ENCODE measurements at regions not wholly inside any gene's neighbourhood (a gene's known extent, or its start where the extent isn't known, plus 50 kb on each side); places are given as distances from the start of the nearest gene placed in this dataset.

GRCh38 chr4:165766976-165767375, 106.1 kb upstream of the TLL1 start:
- FAIRE-seq (no peak), DNase-seq (ENCODE audit: low spot score) (no peak)

GRCh38 chr4:165767671-165768070, 105.4 kb upstream of the TLL1 start:
- no peak for FAIRE-seq
- DNase-seq (ENCODE audit: low spot score), result no peak

- FAIRE-seq (no peak), DNase-seq (ENCODE audit: low spot score) (no peak)
These were observed 104.8 kb upstream of the TLL1 start for GRCh38 chr4:165768281-165768680.

DNA sequence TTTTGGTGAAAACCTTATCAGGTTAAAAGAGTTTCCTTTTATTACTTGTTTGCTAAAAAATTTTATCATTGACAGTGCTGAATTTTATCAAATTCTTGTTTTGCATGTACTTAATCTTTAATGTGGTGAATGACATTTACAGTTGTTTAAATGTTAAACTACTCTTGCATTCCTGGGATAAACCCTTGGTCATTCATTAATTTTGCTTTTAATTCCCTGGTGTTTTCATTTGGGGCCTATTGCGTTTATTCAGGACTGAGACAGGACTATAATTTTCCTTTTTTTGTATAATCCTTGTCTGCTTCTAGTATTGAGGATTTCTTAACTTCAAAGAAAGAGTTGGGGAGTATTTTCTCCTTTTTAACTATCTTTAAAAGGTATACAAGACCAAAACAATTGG, 98.7 kb upstream of the TLL1 start:
- no peak for FAIRE-seq
- no peak for DNase-seq (ENCODE audit: low spot score)

GRCh38 chr4:165779950-165780670, 92.9 kb upstream of the TLL1 start:
- FAIRE-seq, result no peak
- DNase-seq (ENCODE audit: low spot score), result no peak

DNA sequence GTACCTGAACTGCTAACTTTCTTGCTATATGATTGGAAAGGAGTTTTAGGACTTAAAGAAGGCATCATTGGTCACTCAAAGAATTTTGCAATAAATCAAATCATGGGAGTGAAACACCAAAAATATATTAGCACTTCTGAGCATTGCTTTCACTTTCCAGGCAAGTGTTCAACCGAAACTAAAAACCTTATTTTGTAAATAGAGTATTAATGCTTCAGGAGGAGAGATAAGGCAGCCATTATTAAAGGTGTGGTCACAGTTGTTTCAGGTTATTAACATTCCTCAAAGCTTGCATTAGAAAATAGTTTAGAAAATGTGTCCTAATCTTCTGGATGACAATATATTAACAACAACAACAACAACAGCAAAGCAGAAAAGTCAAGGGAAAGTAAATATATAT, 92.3 kb upstream of the TLL1 start:
- DNase-seq (ENCODE audit: low spot score), result no peak
- no peak for FAIRE-seq

DNA sequence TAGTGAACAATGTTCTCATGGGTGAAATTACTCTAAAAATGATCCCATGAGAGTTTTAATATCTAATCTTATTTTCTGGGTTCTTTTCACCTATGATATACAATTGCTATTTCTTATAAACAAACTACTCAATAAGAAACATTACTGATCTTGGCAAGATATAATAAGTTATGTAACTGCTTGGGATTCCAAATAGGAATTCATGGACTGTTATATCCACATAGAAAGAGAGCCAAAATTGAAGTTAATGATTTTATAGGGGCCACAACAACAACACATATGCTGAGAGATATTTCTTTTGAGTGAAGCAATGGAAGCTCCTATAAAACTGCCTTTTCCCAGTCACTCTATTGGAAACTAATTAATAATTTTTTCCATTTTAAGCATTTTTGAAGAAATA, 90.4 kb upstream of the TLL1 start:
- FAIRE-seq, result no peak
- no peak for DNase-seq (ENCODE audit: low spot score)

DNA sequence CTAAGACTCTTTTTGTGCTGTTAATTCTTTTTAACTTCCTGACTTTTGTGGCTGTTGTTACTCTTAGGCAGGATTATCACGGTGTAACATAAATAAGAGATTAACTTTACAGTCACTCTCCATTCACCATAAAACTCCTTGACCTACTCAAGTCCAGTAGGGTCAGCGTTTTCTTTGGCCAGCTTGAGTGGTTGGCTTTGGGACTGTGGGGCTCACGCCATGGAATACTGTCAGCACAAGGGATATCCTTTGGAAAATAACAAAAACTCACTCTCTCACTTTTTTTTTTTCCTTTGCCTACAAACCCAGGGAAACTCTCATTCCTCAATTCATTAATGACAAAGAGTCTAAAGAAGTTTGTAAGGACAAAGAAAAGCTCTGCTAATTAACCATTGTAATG, 89.4 kb upstream of the TLL1 start:
- FAIRE-seq (no peak), DNase-seq (ENCODE audit: low spot score) (no peak)

- no peak for FAIRE-seq
These were observed 88.4 kb upstream of the TLL1 start for GRCh38 chr4:165784672-165785071.

DNA sequence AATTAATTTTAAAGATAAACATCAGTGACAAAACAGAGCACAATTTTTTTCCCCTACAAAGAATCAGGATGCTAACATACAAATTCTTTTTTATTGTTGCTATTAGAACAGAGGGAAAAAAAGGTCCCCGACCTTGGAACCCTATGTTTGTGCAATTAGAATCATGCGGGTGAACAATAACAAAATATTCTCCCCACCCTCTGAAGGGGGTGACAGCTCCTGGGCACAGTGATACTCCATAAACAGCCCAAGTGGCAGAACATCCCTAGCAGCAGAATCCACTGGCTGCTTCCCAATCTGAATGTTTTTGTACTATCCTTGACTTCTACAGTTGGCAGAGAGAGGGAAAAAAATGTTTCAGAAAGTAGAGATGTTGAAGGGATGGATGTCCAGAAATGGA, 87.7 kb upstream of the TLL1 start:
- FAIRE-seq (no peak), DNase-seq (ENCODE audit: low spot score) (no peak)

More at GRCh38 chr4:165784672-165785071, 88.4 kb upstream of the TLL1 start:
- no peak for DNase-seq (ENCODE audit: low spot score)

DNA sequence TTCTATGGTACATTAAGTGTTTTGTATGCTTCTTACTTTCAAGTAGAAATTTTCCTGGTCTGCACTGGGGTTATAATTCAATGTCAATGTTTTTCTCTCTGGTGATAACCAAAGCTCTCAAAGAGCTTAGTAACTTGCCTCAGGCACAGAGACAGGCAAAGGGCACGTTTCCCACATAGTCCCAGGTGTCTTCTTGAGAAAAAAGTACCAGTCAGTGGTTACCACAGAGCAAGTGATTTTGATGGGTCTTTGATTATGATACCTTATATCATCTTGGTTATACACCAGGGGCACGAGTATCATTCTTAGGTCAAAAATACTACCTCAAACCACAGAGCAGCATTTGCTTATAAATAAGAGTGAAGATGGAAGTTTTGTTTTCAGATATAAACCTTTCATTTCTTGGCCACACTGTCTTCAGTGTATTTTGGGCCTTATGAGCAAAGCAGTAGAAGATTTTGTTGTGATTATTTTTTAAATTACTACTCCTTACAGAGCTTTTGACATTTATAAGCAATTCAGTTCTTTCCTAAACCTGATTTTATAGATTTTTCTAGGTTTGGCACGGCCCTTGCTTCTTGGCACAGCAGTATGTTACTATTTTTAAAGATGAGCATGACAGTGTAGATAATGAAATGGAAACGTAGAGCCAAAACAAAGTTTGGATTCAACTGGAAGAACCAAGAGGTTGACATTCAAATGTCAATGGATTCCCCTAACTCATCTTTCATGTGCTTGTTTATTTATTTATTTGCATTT, 85.3 kb upstream of the TLL1 start:
- no peak for DNase-seq (ENCODE audit: low spot score)
- FAIRE-seq, result no peak

- no peak for DNase-seq (ENCODE audit: low spot score)
- FAIRE-seq, result no peak
These were observed 84.2 kb upstream of the TLL1 start for GRCh38 chr4:165788686-165789463.

GRCh38 chr4:165793236-165793635, 79.8 kb upstream of the TLL1 start:
- DNase-seq (ENCODE audit: low spot score), result no peak
- FAIRE-seq, result no peak

GRCh38 chr4:165794834-165795233, 78.2 kb upstream of the TLL1 start:
- no peak for FAIRE-seq
- no peak for DNase-seq (ENCODE audit: low spot score)

- DNase-seq (ENCODE audit: low spot score) (no peak), FAIRE-seq (no peak)
These were observed 73.6 kb upstream of the TLL1 start for GRCh38 chr4:165799384-165799815.

DNA sequence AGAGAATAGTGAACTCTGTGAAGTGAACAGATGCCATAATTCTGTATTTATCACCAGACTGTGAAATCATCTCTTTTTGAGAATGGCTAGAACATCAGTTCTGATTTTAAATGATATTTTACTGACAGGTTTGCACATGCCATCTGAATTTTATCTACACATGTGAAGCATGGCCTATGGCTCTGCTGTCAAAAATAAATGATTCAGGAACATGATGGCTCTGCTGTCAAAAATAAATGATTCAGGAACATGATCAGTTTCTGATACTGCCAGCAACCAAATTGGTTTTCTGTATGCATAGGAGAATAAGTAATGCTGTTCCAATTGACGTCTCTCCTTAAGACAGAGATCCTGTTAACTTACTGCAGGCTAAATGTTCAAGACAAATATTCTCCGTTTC, 70.6 kb upstream of the TLL1 start:
- FAIRE-seq (no peak), DNase-seq (ENCODE audit: low spot score) (no peak)

- DNase-seq (ENCODE audit: low spot score), result no peak
- FAIRE-seq, result no peak
These were observed 70.0 kb upstream of the TLL1 start for GRCh38 chr4:165803005-165803404.

GRCh38 chr4:165805406-165805805, 67.6 kb upstream of the TLL1 start:
- no peak for DNase-seq (ENCODE audit: low spot score)
- FAIRE-seq, result no peak

DNA sequence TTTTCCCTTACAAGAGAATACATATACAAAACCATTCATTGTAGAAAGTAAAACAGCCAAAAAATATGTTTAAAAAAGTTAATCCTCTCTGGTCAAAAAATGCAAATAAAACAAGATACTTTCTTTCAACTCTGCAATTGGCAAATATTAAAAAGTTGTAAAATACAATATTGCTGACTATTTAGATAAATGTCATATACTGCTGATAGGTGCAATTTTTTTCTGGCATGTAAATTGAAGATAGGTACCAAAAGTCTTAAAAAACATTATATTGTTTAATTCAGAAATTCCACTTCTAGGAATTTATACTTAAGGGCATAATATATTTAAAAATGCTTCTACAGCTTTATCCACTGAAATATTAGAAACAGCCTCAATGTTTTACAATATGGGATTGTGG, 66.4 kb upstream of the TLL1 start:
- FAIRE-seq, result no peak

GRCh38 chr4:165810726-165811125, 62.3 kb upstream of the TLL1 start:
- FAIRE-seq (no peak), DNase-seq (ENCODE audit: low spot score) (no peak)

More for the DNA sequence above, 66.4 kb upstream of the TLL1 start:
- no peak for DNase-seq (ENCODE audit: low spot score)

DNA sequence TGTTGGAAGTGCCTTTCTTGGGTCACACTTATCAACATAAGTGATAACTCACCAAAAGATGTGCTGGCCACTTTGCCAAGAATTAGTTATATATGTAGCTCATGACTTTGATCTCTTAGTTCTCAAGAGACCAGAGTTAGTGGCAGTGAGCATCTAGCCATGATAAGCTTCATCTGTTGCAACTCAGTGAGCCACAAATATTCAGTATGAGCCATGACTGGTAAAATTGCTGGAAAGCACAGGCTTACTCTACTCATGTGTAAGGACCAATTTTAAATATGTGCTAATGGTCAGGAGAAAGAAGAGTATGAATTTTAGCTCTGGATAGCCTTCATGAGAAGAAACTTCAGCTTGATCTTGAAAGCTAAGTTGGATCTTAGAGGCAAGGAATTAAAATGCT, 59.4 kb upstream of the TLL1 start:
- FAIRE-seq, result no peak

More for the DNA sequence above, 59.4 kb upstream of the TLL1 start:
- DNase-seq (ENCODE audit: low spot score), result no peak

Data from urothelium cell line (cell line).